ENCODE measurements at regions not wholly inside any gene's neighbourhood (a gene's known extent, or its start where the extent isn't known, plus 50 kb on each side); places are given as distances from the start of the nearest gene placed in this dataset.

GRCh38 chr7:25430200-25430931 is 202.1 kb upstream of the NPVF start:
- H3K4me1 Mint-ChIP-seq: peaks cover 0 to 4% (median 0%) of the 10 kb centered on the region in 3 donors
- no peaks in the 10 kb centered on the region for H3K9me3 Mint-ChIP-seq
- Histone ChIP-seq H3K27ac (ENCODE audit: low read length) (no peak overlapping the region), H3K4me3 (ENCODE audit: control insufficient read depth in 1 of 2, extremely low read depth in 1 of 2, low read length in 1 of 2) (no peak overlapping the region), H3K9me3 (no peaks in the 10 kb centered on the region), H3K27me3 (replicated peaks in 1 of 2; ENCODE audit: control insufficient read depth in 2 of 2, extremely low read depth in 1 of 2, insufficient read depth in 2 of 2, low read length in 1 of 2) (no peaks in the 10 kb centered on the region), H3K4me1 (ENCODE audit: control insufficient read depth in 1 of 2, extremely low read depth in 1 of 2, insufficient read depth in 2 of 2, low read length in 2 of 2) (no peaks in the 10 kb centered on the region), H3K36me3 (ENCODE audit: control insufficient read depth in 2 of 2, extremely low read depth in 1 of 2, insufficient read depth in 1 of 2, low read length in 1 of 2) (no peaks in the 10 kb centered on the region)
- WGBS (ENCODE audit: insufficient coverage): 87% methylated on average over 7 of the region's 9 CpGs
- H3K36me3 Mint-ChIP-seq: no peaks in the 10 kb centered on the region
- H3K27ac Mint-ChIP-seq: no peak overlapping the region
- no peak overlapping the region for H3K4me3 Mint-ChIP-seq
- ChIA-PET POLR2A (no interaction called here), CTCF (no interaction called here)
- DNase-seq (no peak), ATAC-seq (replicated peaks in 1 of 4) (no peak)
- H3K27me3 Mint-ChIP-seq: peaks cover 4 to 5% of the 10 kb centered on the region in 2 donors

GRCh38 chr7:25431956-25432450 is 203.7 kb upstream of the NPVF start:
- ChIA-PET POLR2A (no interaction called here), CTCF (no interaction called here)
- Mint-ChIP-seq H3K9me3 (no peaks in the 10 kb centered on the region), H3K27ac (no peak overlapping the region), H3K36me3 (no peaks in the 10 kb centered on the region), H3K4me1 (peaks cover 0 to 4% (median 0%) of the 10 kb centered on the region in 3 donors), H3K4me3 (no peak overlapping the region), H3K27me3 (peaks cover 4 to 5% of the 10 kb centered on the region in 2 donors)
- ATAC-seq (replicated peaks in 1 of 4) (no peak), DNase-seq (no peak)
- 46% methylated on average over 2 of the region's 3 CpGs for WGBS (ENCODE audit: insufficient coverage)
- Histone ChIP-seq H3K4me1 (ENCODE audit: control insufficient read depth in 1 of 2, extremely low read depth in 1 of 2, insufficient read depth in 2 of 2, low read length in 2 of 2) (no peaks in the 10 kb centered on the region), H3K27me3 (replicated peaks in 1 of 2; ENCODE audit: control insufficient read depth in 2 of 2, extremely low read depth in 1 of 2, insufficient read depth in 2 of 2, low read length in 1 of 2) (no peaks in the 10 kb centered on the region), H3K27ac (ENCODE audit: low read length) (no peak overlapping the region), H3K9me3 (no peaks in the 10 kb centered on the region), H3K36me3 (ENCODE audit: control insufficient read depth in 2 of 2, extremely low read depth in 1 of 2, insufficient read depth in 1 of 2, low read length in 1 of 2) (no peaks in the 10 kb centered on the region), H3K4me3 (ENCODE audit: control insufficient read depth in 1 of 2, extremely low read depth in 1 of 2, low read length in 1 of 2) (no peak overlapping the region)

- Mint-ChIP-seq H3K27me3 (peaks cover 5 to 6% of the 10 kb centered on the region in 2 donors), H3K9me3 (no peaks in the 10 kb centered on the region), H3K4me3 (no peak overlapping the region), H3K27ac (no peak overlapping the region), H3K36me3 (no peaks in the 10 kb centered on the region), H3K4me1 (peaks cover 0 to 2% (median 0%) of the 10 kb centered on the region in 3 donors)
- Histone ChIP-seq H3K4me1 (ENCODE audit: control insufficient read depth in 1 of 2, extremely low read depth in 1 of 2, insufficient read depth in 2 of 2, low read length in 2 of 2) (no peaks in the 10 kb centered on the region), H3K9me3 (no peaks in the 10 kb centered on the region), H3K27ac (ENCODE audit: low read length) (no peak overlapping the region), H3K36me3 (ENCODE audit: control insufficient read depth in 2 of 2, extremely low read depth in 1 of 2, insufficient read depth in 1 of 2, low read length in 1 of 2) (no peaks in the 10 kb centered on the region), H3K27me3 (replicated peaks in 1 of 2; ENCODE audit: control insufficient read depth in 2 of 2, extremely low read depth in 1 of 2, insufficient read depth in 2 of 2, low read length in 1 of 2) (no peaks in the 10 kb centered on the region), H3K4me3 (ENCODE audit: control insufficient read depth in 1 of 2, extremely low read depth in 1 of 2, low read length in 1 of 2) (no peak overlapping the region)
- ATAC-seq (replicated peaks in 1 of 4) (no peak), DNase-seq (no peak)
- ChIA-PET POLR2A (no interaction called here), CTCF (no interaction called here)
- no CpG with 5 or more reads among the region's 2 CpGs for WGBS (ENCODE audit: insufficient coverage)
Measured at GRCh38 chr7:25432807-25433206, 204.5 kb upstream of the NPVF start.

- H3K36me3 ChIP-seq (ENCODE audit: control insufficient read depth in 2 of 2, extremely low read depth in 1 of 2, insufficient read depth in 1 of 2, low read length in 1 of 2): no peaks in the 10 kb centered on the region
Measured at GRCh38 chr7:25436413-25436812, 208.1 kb upstream of the NPVF start.

GRCh38 chr7:25437308-25437707 is 209.0 kb upstream of the NPVF start:
- H3K4me1 ChIP-seq (ENCODE audit: control insufficient read depth in 1 of 2, extremely low read depth in 1 of 2, insufficient read depth in 2 of 2, low read length in 2 of 2): no peaks in the 10 kb centered on the region
- ChIA-PET POLR2A (no interaction called here), CTCF (no interaction called here)
- Mint-ChIP-seq H3K27me3 (peaks cover 13 to 20% of the 10 kb centered on the region in 2 donors), H3K36me3 (peaks cover 8% of the 10 kb centered on the region), H3K27ac (no peak overlapping the region), H3K4me1 (no peaks in the 10 kb centered on the region), H3K4me3 (no peak overlapping the region), H3K9me3 (peaks cover 11 to 33% (median 22%) of the 10 kb centered on the region in 3 donors)
- no peaks in the 10 kb centered on the region for H3K9me3 ChIP-seq
- H3K36me3 ChIP-seq (ENCODE audit: control insufficient read depth in 2 of 2, extremely low read depth in 1 of 2, insufficient read depth in 1 of 2, low read length in 1 of 2): no peaks in the 10 kb centered on the region
- ATAC-seq (replicated peaks in 1 of 4): no peak
- no peak overlapping the region for H3K27ac ChIP-seq (ENCODE audit: low read length)
- no peak overlapping the region for H3K4me3 ChIP-seq (ENCODE audit: control insufficient read depth in 1 of 2, extremely low read depth in 1 of 2, low read length in 1 of 2)
- H3K27me3 ChIP-seq (replicated peaks in 1 of 2; ENCODE audit: control insufficient read depth in 2 of 2, extremely low read depth in 1 of 2, insufficient read depth in 2 of 2, low read length in 1 of 2): no peaks in the 10 kb centered on the region
- no peak for DNase-seq

More at GRCh38 chr7:25436413-25436812, 208.1 kb upstream of the NPVF start:
- H3K4me1 ChIP-seq (ENCODE audit: control insufficient read depth in 1 of 2, extremely low read depth in 1 of 2, insufficient read depth in 2 of 2, low read length in 2 of 2): no peaks in the 10 kb centered on the region
- no CpG with 5 or more reads among the region's 3 CpGs for WGBS (ENCODE audit: insufficient coverage)
- H3K27me3 ChIP-seq (replicated peaks in 1 of 2; ENCODE audit: control insufficient read depth in 2 of 2, extremely low read depth in 1 of 2, insufficient read depth in 2 of 2, low read length in 1 of 2): no peaks in the 10 kb centered on the region
- DNase-seq: no peak
- Mint-ChIP-seq H3K4me3 (no peak overlapping the region), H3K36me3 (peaks cover 5% of the 10 kb centered on the region), H3K4me1 (no peaks in the 10 kb centered on the region), H3K27ac (no peak overlapping the region), H3K9me3 (peaks cover 8 to 25% (median 15%) of the 10 kb centered on the region in 3 donors), H3K27me3 (peaks cover 13 to 20% of the 10 kb centered on the region in 2 donors)
- no peak overlapping the region for H3K27ac ChIP-seq (ENCODE audit: low read length)
- ChIA-PET CTCF (no interaction called here), POLR2A (no interaction called here)
- no peaks in the 10 kb centered on the region for H3K9me3 ChIP-seq
- no peak overlapping the region for H3K4me3 ChIP-seq (ENCODE audit: control insufficient read depth in 1 of 2, extremely low read depth in 1 of 2, low read length in 1 of 2)
- ATAC-seq (replicated peaks in 1 of 4): no peak

GRCh38 chr7:25444991-25445390 is 216.7 kb upstream of the NPVF start:
- Histone ChIP-seq H3K27ac (ENCODE audit: low read length) (no peak overlapping the region), H3K4me3 (ENCODE audit: control insufficient read depth in 1 of 2, extremely low read depth in 1 of 2, low read length in 1 of 2) (no peak overlapping the region), H3K27me3 (replicated peaks in 1 of 2; ENCODE audit: control insufficient read depth in 2 of 2, extremely low read depth in 1 of 2, insufficient read depth in 2 of 2, low read length in 1 of 2) (peaks cover 0 to 9% of the 10 kb centered on the region in 2 experiments), H3K4me1 (ENCODE audit: control insufficient read depth in 1 of 2, extremely low read depth in 1 of 2, insufficient read depth in 2 of 2, low read length in 2 of 2) (no peaks in the 10 kb centered on the region), H3K36me3 (ENCODE audit: control insufficient read depth in 2 of 2, extremely low read depth in 1 of 2, insufficient read depth in 1 of 2, low read length in 1 of 2) (no peaks in the 10 kb centered on the region), H3K9me3 (peaks cover 4% of the 10 kb centered on the region)
- ChIA-PET POLR2A (interaction anchor here in 1 of 2 donors (0.5 kb wide), 1 partner anchor 1611 kb away, joined by 4 read pairs; no protein-coding TSS in a partner anchor), CTCF (no interaction called here)
- Mint-ChIP-seq H3K4me1 (no peaks in the 10 kb centered on the region), H3K36me3 (peaks cover 8% of the 10 kb centered on the region), H3K9me3 (peaks cover 21 to 41% (median 30%) of the 10 kb centered on the region in 3 donors), H3K27me3 (peaks cover 8% of the 10 kb centered on the region in 2 donors), H3K4me3 (no peak overlapping the region), H3K27ac (no peak overlapping the region)
- DNase-seq: no peak
- no peak for ATAC-seq (replicated peaks in 1 of 4)
- no CpG with 5 or more reads among the region's 1 CpG for WGBS (ENCODE audit: insufficient coverage)
